B cell (primary cell): ENCODE measurements at regions not wholly inside any gene's neighbourhood (a gene's known extent, or its start where the extent isn't known, plus 50 kb on each side); places are given as distances from the start of the nearest gene placed in this dataset.

ENCODE experiments used
- ATAC-seq: fragments of 200-7000 bp; cut with Tn5 transposase; one replicate; pipeline ENCODE4 v1.10.0; 2021; ENCODE audit warnings: low read depth, mild to moderate bottlenecking, moderate number of reproducible peaks, moderate library complexity
- CTCF ChIA-PET: fragments of 350-600 bp; sonication (Branson Sonifier 250); formaldehyde crosslinking; loops from one replicate; lab custom pipeline; 2021; ENCODE audit warnings: antibody characterized with exemption, inconsistent platforms; lab: Charles Lee
- POLR2A ChIA-PET: fragments of 350-600 bp; sonication (Branson Sonifier 250); formaldehyde crosslinking; loops from one replicate; lab custom pipeline; 2021; ENCODE audit warnings: antibody characterized with exemption; lab: Charles Lee
- DNase-seq: peaks from one replicate; pipeline ENCODE4 v3.0.0; 2013
- H2AFZ ChIP-seq: 2 replicates; pipeline ENCODE4 v1.6.1; 2012; ENCODE audit warnings: mild to moderate bottlenecking, low read depth, low read length; ENCODE audit not compliant: insufficient read depth, poor library complexity, severe bottlenecking
- H3K27ac ChIP-seq, 2 donors: 1 replicate in 1 of 2; 2 replicates in 1 of 2; pipeline ENCODE4 v1.5.1; 2012 to 2013; ENCODE audit warnings: low read length in 2 of 2, mild to moderate bottlenecking in 2 of 2, moderate library complexity in 1 of 2
- H3K27me3 ChIP-seq, 4 experiments: fragments of 200-600 bp in 1 of 4; sonication (generic) in 1 of 4; replicated peaks in 1 of 4; 1 replicate in 2 of 4; 2 replicates in 2 of 4; pipeline versions ENCODE4 v1.6.1 to v1.7.0; 2013 to 2016; ENCODE audit warnings: low read length in 3 of 4, mild to moderate bottlenecking in 2 of 4, mixed read lengths in 1 of 4, moderate library complexity in 1 of 4; ENCODE audit not compliant: insufficient read depth in 4 of 4, control insufficient read depth in 3 of 4; ENCODE audit errors: control extremely low read depth in 1 of 4
- H3K36me3 ChIP-seq, 2 experiments: replicated peaks in 1 of 2; 1 replicate in 1 of 2; 2 replicates in 1 of 2; pipeline versions ENCODE4 v1.6.1 to v1.7.1; 2013; ENCODE audit warnings: low read length in 1 of 2; ENCODE audit not compliant: insufficient read depth in 2 of 2, control insufficient read depth in 1 of 2; ENCODE audit errors: control extremely low read depth in 1 of 2, extremely low read depth in 1 of 2
- H3K4me1 ChIP-seq, 2 donors: fragments of 200-600 bp in 1 of 2; sonication (generic) in 1 of 2; 1 replicate in 1 of 2; 2 replicates in 1 of 2; pipeline versions ENCODE4 v1.5.1 to v1.6.1; 2013 to 2017; ENCODE audit warnings: low read length in 2 of 2; ENCODE audit not compliant: control insufficient read depth in 2 of 2, insufficient read depth in 2 of 2
- H3K4me2 ChIP-seq: replicated peaks from 2 replicates; pipeline ENCODE3; 2012; ENCODE audit warnings: mild to moderate bottlenecking, low read depth, low read length; ENCODE audit not compliant: poor library complexity, severe bottlenecking
- H3K4me3 ChIP-seq, 5 experiments: fragments of 200-600 bp in 1 of 5; sonication (generic) in 1 of 5; 1 replicate in 3 of 5; 2 replicates in 2 of 5; pipeline versions ENCODE4 v1.5.1 to v1.7.0; 2011 to 2016; ENCODE audit warnings: low read length in 4 of 5, mild to moderate bottlenecking in 4 of 5, low read depth in 2 of 5, control low read depth in 1 of 5, moderate library complexity in 1 of 5; ENCODE audit not compliant: insufficient read depth in 1 of 5; ENCODE audit errors: control extremely low read depth in 1 of 5, extremely low read depth in 1 of 5
- H3K79me2 ChIP-seq: fragments of 200-600 bp; sonication (generic); one replicate; pipeline ENCODE4 v1.6.0; 2016; ENCODE audit warnings: low read length; ENCODE audit not compliant: control insufficient read depth, insufficient read depth
- H3K9ac ChIP-seq: fragments of 200-600 bp; sonication (generic); 2 replicates; pipeline ENCODE4 v1.6.1; 2017; ENCODE audit warnings: mild to moderate bottlenecking, low read length, moderate library complexity
- H3K9me3 ChIP-seq, 3 donors: one replicate each; pipeline versions ENCODE4 v1.6.1 to v1.7.1; 2013; ENCODE audit warnings: low read length in 2 of 3; ENCODE audit not compliant: control insufficient read depth in 2 of 3, insufficient read depth in 1 of 3; ENCODE audit errors: control extremely low read depth in 1 of 3
- H4K20me1 ChIP-seq: 2 replicates; pipeline ENCODE4 v1.6.0; 2012; ENCODE audit warnings: mild to moderate bottlenecking, low read length; ENCODE audit not compliant: insufficient read depth, control insufficient read depth, poor library complexity, severe bottlenecking
- H3K27ac Mint-ChIP-seq: one replicate; pipeline ENCODE4 v1.8.0; 2021; ENCODE audit warnings: mixed read lengths
- H3K27me3 Mint-ChIP-seq: one replicate; pipeline ENCODE4 v1.8.0; 2021; ENCODE audit warnings: mixed read lengths
- H3K4me1 Mint-ChIP-seq: one replicate; pipeline ENCODE4 v1.8.0; 2021; ENCODE audit warnings: mixed read lengths
- H3K4me3 Mint-ChIP-seq: one replicate; pipeline ENCODE4 v1.8.0; 2021; ENCODE audit warnings: mixed read lengths
- H3K9me3 Mint-ChIP-seq: one replicate; pipeline ENCODE4 v1.8.0; 2022; ENCODE audit warnings: mixed read lengths; ENCODE audit not compliant: insufficient read depth
- CTCF ChIP-seq: fragments of 200-600 bp; IDR thresholded peaks from one replicate; pipeline ENCODE4 v1.8.0; 2022; ENCODE audit warnings: antibody characterized with exemption, mild to moderate bottlenecking
- EZH2 ChIP-seq: IDR thresholded peaks from 2 replicates; pipeline ENCODE4 v1.6.1; 2012; ENCODE audit warnings: borderline replicate concordance, low read depth, mild to moderate bottlenecking, moderate library complexity, low read length; ENCODE audit not compliant: insufficient read depth, poor library complexity, severe bottlenecking
- WGBS: methylation state at CpG from one replicate; pipeline ENCODE4 v1.1.5; 2013; ENCODE audit warnings: missing lambda C conversion rate; ENCODE audit not compliant: insufficient coverage; 5-methylcytosine and 5-hydroxymethylcytosine counted together
- intact Hi-C: fragments of 100-400 bp; cut with micrococcal nuclease; formaldehyde crosslinking; loops from one replicate; pipeline ENCODE4 v1.10.0; 2022

- Mint-ChIP-seq H3K27ac (no peak overlapping the region), H3K27me3 (peaks cover 7% of the 10 kb centered on the region), H3K4me3 (no peak overlapping the region), H3K9me3 (no peaks in the 10 kb centered on the region), H3K4me1 (no peaks in the 10 kb centered on the region)
- CTCF ChIA-PET: no interaction called here
- ATAC-seq (no peak), DNase-seq (no peak)
- no peak overlapping the region for H3K9ac ChIP-seq
- H3K36me3 ChIP-seq: no peaks in the 10 kb centered on the region
- no peak overlapping the region for H3K4me3 ChIP-seq
- no peaks in the 10 kb centered on the region for H3K79me2 ChIP-seq
- TF ChIP-seq CTCF (no peak), EZH2 (no peak)
- POLR2A ChIA-PET: no interaction called here
- H2AFZ ChIP-seq: no peak overlapping the region
- no peaks in the 10 kb centered on the region for H4K20me1 ChIP-seq
- no peaks in the 10 kb centered on the region for H3K9me3 ChIP-seq
- H3K4me2 ChIP-seq: no peak overlapping the region
- H3K4me1 ChIP-seq: no peaks in the 10 kb centered on the region
- H3K27me3 ChIP-seq: peaks cover 0 to 5% (median 0%) of the 10 kb centered on the region in 4 experiments
- intact Hi-C loops: no loop called here
- no peak overlapping the region for H3K27ac ChIP-seq
Observed at GRCh38 chr1:232553809-232554208, 76.1 kb downstream of the SIPA1L2 start.

GRCh38 chr1:232553050-232553754 lies 76.7 kb downstream of the SIPA1L2 start:
- H4K20me1 ChIP-seq: no peaks in the 10 kb centered on the region
- no peak overlapping the region for H2AFZ ChIP-seq
- H3K27ac ChIP-seq: no peak overlapping the region
- ChIA-PET CTCF (no interaction called here), POLR2A (no interaction called here)
- Mint-ChIP-seq H3K9me3 (no peaks in the 10 kb centered on the region), H3K27me3 (peaks cover 7% of the 10 kb centered on the region), H3K4me1 (no peaks in the 10 kb centered on the region), H3K4me3 (no peak overlapping the region), H3K27ac (no peak overlapping the region)
- no peaks in the 10 kb centered on the region for H3K9me3 ChIP-seq
- no peaks in the 10 kb centered on the region for H3K4me1 ChIP-seq
- no peak for TF ChIP-seq EZH2
- intact Hi-C loops: no loop called here
- WGBS: 64% methylated on average over 4 of the region's 12 CpGs
- DNase-seq (no peak), ATAC-seq (no peak)
- H3K79me2 ChIP-seq: no peaks in the 10 kb centered on the region
- no peak overlapping the region for H3K4me2 ChIP-seq
- H3K36me3 ChIP-seq: no peaks in the 10 kb centered on the region
- no peak overlapping the region for H3K9ac ChIP-seq
- peaks cover 0 to 5% (median 0%) of the 10 kb centered on the region in 4 experiments for H3K27me3 ChIP-seq
- H3K4me3 ChIP-seq: no peak overlapping the region
